ENCODE measurements at regions not wholly inside any gene's neighbourhood (a gene's known extent, or its start where the extent isn't known, plus 50 kb on each side); places are given as distances from the start of the nearest gene placed in this dataset.

DNA sequence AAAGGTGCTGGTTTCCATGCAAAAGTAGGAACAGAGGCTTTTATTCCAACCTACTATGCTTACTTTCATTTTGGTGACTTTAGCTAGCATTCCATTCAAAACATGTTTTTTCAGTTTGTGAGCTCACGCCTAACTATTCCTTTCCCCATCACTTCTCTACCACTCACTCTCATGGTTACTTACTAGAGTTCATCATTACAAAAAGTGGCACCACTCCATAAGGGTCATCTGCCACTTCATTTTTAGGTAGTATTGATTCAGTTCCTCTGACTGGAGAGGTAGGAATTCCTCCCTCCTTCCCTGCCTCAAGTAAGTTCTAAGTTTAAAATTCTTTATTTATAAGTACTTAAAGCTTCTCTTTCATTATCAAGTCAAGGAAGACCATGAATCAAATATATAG, 543.1 kb downstream of the HTR7 start:
- H3K27me3 Mint-ChIP-seq, result peaks cover 3% of the 10 kb centered on the region
- no peaks in the 10 kb centered on the region for H3K36me3 Mint-ChIP-seq (ENCODE audit: low read depth)
- no peak overlapping the region for H3K4me3 Mint-ChIP-seq
- no peak for DNase-seq
- peaks cover 2% of the 10 kb centered on the region for H3K9me3 Mint-ChIP-seq
- no peak overlapping the region for H3K27ac Mint-ChIP-seq
- H3K4me1 Mint-ChIP-seq (ENCODE audit: low read depth), result peaks cover 5% of the 10 kb centered on the region

DNA sequence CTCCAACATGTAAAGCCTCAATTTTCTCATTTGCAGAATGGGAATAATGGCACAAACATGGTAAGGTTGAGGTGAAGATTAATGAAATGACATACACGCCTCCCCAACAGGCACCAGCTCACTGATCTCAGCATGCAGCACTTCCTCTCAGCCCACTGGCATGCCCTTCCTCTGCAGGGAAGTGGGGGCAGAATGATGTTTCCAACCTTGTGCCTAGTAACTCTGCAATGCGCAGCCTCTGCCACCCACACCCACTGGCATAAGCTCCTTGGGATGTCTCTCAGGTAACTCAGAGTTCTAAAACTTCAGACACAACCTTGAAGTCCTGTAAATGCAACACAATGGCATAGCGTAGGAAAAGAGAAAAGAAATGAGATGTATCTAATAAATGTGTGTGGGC, 540.7 kb downstream of the HTR7 start:
- Mint-ChIP-seq H3K4me1 (ENCODE audit: low read depth) (peaks cover 5% of the 10 kb centered on the region), H3K4me3 (no peak overlapping the region), H3K9me3 (peaks cover 2% of the 10 kb centered on the region), H3K36me3 (ENCODE audit: low read depth) (no peaks in the 10 kb centered on the region), H3K27ac (no peak overlapping the region), H3K27me3 (peaks cover 3% of the 10 kb centered on the region)
- no peak for DNase-seq

DNA sequence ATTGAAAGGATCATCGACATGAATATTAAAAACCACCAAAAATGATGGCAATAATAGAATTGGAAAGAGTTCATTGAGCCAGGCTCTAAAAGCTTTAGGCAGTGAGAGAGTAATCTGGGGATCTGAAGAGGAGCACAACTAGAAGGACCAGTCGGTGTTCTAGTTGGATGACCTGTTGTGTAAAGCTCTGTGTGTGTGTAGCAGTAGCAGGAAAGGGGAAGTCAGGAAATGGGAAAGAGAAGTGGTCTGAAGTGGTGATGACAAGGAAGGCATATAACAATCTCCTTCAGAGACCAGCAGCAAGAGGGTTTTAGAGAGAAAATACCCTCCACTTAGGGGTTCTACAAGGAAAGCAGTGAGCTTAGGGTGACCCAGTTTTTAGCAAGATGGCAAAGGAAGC, 539.2 kb downstream of the HTR7 start:
- H3K36me3 Mint-ChIP-seq (ENCODE audit: low read depth), result no peaks in the 10 kb centered on the region
- H3K9me3 Mint-ChIP-seq, result no peaks in the 10 kb centered on the region
- no peak overlapping the region for H3K27ac Mint-ChIP-seq
- peaks cover 5% of the 10 kb centered on the region for H3K4me1 Mint-ChIP-seq (ENCODE audit: low read depth)
- no peak for DNase-seq
- H3K4me3 Mint-ChIP-seq, result no peak overlapping the region
- peaks cover 3% of the 10 kb centered on the region for H3K27me3 Mint-ChIP-seq

DNA sequence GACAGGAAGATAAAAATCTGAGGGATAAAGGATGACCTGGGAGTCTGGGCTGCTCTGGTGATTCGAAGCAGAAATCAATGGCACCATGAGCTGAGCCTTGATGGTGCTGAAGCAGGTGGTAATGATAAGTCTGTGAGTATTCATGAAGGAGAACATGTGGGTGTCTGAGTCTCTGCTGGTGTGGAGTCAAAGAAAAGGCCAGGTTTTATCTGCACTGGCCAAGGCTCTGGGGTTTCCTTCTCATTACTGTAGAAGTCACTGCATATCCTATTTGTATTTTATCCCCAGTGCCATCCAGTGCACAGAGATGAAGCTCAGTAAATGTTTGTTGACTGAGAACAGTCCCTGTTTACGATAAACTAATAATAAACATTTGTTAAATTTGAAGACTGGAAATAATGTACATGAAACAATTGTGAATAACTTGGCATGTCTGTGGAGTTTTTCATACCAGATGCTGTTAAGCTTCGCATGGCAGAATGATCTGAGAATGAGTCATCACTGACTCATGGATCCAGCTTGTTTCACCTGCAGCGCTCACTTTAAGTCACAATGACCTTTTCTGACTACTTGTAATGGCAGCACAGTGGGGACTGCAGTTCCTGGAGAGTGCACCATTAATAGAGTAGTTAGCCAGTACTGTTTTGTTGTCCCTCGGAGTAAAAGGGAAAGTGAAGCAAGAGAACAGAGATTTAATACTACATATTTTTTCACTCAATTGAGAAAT, 538.5 kb downstream of the HTR7 start:
- no peak overlapping the region for H3K4me3 Mint-ChIP-seq
- no peaks in the 10 kb centered on the region for H3K36me3 Mint-ChIP-seq (ENCODE audit: low read depth)
- peaks cover 3% of the 10 kb centered on the region for H3K27me3 Mint-ChIP-seq
- H3K9me3 Mint-ChIP-seq, result no peaks in the 10 kb centered on the region
- DNase-seq, result no peak
- peaks cover 5% of the 10 kb centered on the region for H3K4me1 Mint-ChIP-seq (ENCODE audit: low read depth)
- peak overlapping the region; percentile 6 for H3K27ac Mint-ChIP-seq

DNA sequence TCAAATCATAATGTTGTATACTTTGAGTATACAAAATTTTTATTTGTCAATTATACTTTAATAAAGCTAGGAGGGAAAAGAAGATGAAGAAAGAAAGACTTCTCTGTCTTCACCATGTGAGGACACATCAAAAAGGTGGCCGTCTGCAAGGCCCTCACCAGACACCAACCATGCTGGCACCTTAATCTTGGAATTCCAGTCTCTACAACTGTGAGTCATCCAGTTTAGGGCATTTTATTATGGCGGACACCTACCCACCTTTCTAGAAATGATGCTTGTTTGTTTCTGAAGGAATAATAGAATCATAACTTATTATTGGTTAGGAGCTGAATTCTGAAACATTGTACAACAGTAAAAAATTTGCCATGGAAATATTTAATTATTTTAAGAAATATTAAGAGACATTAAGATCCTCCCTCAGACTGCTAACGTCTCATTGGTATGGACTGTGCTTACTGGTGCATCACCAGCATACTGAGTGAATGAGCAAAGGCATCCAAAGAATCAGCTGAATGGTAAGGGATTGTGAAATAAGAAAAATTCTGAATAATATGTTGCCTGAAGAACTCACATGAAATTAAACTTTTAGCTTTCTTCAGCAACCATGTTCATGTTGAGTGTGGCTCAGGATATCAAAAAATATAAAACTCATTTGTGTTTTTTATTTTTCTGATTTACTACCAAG, 536.6 kb downstream of the HTR7 start:
- Mint-ChIP-seq H3K9me3 (no peaks in the 10 kb centered on the region), H3K27ac (no peak overlapping the region), H3K4me3 (no peak overlapping the region), H3K27me3 (peaks cover 3% of the 10 kb centered on the region), H3K4me1 (ENCODE audit: low read depth) (peaks cover 5% of the 10 kb centered on the region), H3K36me3 (ENCODE audit: low read depth) (no peaks in the 10 kb centered on the region)
- no peak for DNase-seq

DNA sequence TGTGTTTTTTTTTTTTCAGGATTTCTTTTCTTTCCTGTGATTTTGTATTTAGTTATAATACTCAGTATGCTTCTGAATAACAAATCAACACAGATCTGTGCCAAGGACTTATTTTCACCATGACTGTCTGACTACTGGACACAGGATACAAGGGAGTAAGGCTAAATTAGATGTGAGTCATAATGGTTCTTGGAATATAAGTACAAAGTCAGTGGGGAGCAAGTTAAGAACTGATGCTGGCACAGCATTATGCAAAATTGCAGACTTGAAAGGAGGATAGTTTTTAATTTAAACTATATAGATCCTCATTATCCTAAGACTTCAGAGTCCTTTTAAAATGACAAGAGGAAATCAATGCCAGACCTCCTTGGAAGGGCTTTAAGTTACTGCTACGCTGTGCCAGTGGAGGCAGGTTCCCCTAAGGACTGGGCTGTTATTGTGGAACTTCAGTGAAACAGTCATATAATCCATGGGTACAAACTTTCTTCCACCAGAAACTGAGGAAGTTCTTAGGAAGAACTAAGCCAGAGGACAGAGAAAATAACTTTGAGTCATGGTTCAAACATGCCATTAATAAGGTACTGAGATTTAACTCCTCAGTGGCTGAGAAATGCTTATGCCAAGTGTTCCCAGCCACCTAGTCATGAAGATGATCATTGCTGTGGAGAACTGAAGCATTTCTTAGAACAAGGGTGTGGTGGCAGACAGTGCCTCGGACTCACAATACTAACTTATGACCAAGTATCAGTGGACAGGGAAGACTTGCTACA, 531.2 kb downstream of the HTR7 start:
- H3K27me3 Mint-ChIP-seq, result no peaks in the 10 kb centered on the region
- no peaks in the 10 kb centered on the region for H3K9me3 Mint-ChIP-seq
- no peaks in the 10 kb centered on the region for H3K36me3 Mint-ChIP-seq (ENCODE audit: low read depth)
- no peaks in the 10 kb centered on the region for H3K4me1 Mint-ChIP-seq (ENCODE audit: low read depth)
- H3K27ac Mint-ChIP-seq, result no peak overlapping the region
- H3K4me3 Mint-ChIP-seq, result no peak overlapping the region
- no peak for DNase-seq

DNA sequence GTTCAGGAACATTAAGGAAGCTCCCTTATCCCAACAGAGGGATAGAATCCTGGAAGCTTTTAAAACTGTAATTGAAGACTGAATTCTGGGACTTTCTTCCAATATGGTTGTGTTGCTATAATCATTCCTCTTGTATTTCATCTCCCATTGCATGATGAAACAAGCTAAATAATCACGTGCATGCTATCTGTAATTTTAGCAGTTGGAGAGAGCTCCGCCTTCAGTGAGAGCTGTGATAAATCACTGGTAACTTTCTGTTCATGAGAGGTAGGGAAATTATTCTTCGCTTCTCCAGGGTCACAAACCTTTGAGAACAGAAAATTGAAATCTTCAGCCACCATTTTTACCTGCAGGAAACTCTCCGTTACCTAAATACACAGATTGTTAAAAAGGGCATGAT, 530.2 kb downstream of the HTR7 start:
- Mint-ChIP-seq H3K36me3 (ENCODE audit: low read depth) (no peaks in the 10 kb centered on the region), H3K4me1 (ENCODE audit: low read depth) (no peaks in the 10 kb centered on the region), H3K4me3 (no peak overlapping the region), H3K9me3 (no peaks in the 10 kb centered on the region), H3K27me3 (no peaks in the 10 kb centered on the region), H3K27ac (no peak overlapping the region)
- DNase-seq, result no peak

DNA sequence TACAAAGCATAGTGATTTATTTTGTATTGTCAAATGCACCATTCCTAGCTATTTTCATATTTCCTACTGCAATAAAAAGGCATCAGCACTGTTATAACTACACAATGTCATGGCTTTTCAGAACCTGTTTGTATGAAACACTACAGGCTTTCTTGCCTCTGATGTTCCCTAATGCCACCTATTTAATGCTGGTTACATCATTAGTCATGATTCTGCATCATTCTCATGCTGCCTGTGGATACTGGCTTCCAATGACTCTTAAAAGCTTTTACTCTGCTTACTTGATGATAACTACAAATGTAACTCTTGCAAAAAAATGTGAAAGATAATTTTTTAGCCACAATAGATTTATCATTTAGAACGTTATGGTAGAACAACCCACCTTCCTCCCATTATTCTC, 529.4 kb downstream of the HTR7 start:
- Mint-ChIP-seq H3K36me3 (ENCODE audit: low read depth) (no peaks in the 10 kb centered on the region), H3K27me3 (no peaks in the 10 kb centered on the region), H3K4me1 (ENCODE audit: low read depth) (no peaks in the 10 kb centered on the region), H3K9me3 (no peaks in the 10 kb centered on the region), H3K4me3 (no peak overlapping the region), H3K27ac (no peak overlapping the region)
- DNase-seq, result no peak

DNA sequence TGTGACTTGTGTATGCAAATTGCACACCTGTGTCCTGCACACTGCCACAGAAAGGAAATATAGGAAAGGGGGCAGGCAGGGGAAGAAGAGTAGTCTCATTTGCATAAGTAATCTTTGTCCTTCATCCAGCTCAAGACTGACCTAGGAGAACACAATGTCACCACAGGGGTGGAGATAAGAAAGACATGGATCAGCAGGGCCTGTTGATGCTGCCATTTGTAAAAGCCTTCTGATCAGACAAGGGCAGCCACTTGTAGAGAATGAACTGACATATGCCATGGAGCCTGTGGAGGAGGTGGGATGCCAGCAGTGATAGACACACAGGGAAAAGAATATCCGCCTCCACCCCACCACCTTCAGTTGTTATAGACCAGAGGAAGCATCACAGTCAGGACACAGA, 528.9 kb downstream of the HTR7 start:
- H3K36me3 Mint-ChIP-seq (ENCODE audit: low read depth), result no peaks in the 10 kb centered on the region
- H3K4me3 Mint-ChIP-seq, result no peak overlapping the region
- no peaks in the 10 kb centered on the region for H3K9me3 Mint-ChIP-seq
- no peaks in the 10 kb centered on the region for H3K27me3 Mint-ChIP-seq
- H3K4me1 Mint-ChIP-seq (ENCODE audit: low read depth), result no peaks in the 10 kb centered on the region
- no peak overlapping the region for H3K27ac Mint-ChIP-seq
- DNase-seq, result no peak

DNA sequence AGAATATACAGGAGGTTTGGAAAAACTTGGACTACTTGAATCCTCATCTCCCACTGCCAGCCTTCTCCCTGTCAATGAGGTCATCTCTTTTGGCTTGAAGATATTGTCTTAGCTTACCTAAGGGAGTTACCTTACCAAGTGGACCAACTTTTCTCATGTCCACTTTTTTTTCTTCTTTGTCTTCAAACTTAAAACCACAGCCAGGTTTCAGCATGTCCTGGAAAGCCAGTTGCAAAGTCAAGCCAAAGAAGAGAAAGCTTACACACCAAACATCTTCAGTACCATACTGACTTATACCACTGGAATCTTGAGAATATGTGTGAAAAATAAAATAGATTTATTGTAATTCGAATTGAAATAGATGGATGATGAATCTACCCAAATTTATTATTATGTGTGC, 520.5 kb downstream of the HTR7 start:
- no peak for DNase-seq
- Mint-ChIP-seq H3K27ac (no peak overlapping the region), H3K4me3 (no peak overlapping the region), H3K4me1 (ENCODE audit: low read depth) (no peaks in the 10 kb centered on the region), H3K27me3 (no peaks in the 10 kb centered on the region), H3K9me3 (no peaks in the 10 kb centered on the region), H3K36me3 (ENCODE audit: low read depth) (no peaks in the 10 kb centered on the region)

DNA sequence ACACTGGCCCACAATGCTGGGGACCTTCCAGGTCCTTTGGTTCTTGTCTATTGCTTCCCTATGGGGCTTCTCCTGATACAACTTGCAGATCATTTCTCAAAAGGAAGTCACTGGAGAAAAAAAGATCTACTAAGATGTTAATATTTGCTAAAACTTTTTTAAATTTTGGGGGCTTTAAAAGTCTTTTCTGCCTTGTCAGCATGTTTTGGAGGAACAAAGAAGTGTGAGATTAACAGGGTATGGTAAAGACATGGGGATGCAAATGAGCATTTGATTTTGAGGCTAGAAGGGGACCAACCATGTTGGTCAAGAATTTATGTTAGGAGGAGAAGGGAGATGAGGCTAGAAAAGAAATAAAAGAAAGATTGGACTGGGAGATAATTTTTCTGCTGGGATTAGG, 515.4 kb downstream of the HTR7 start:
- no peaks in the 10 kb centered on the region for H3K4me1 Mint-ChIP-seq (ENCODE audit: low read depth)
- H3K36me3 Mint-ChIP-seq (ENCODE audit: low read depth), result no peaks in the 10 kb centered on the region
- no peak overlapping the region for H3K4me3 Mint-ChIP-seq
- peaks cover 2% of the 10 kb centered on the region for H3K9me3 Mint-ChIP-seq
- H3K27me3 Mint-ChIP-seq, result no peaks in the 10 kb centered on the region
- DNase-seq, result no peak
- no peak overlapping the region for H3K27ac Mint-ChIP-seq

DNA sequence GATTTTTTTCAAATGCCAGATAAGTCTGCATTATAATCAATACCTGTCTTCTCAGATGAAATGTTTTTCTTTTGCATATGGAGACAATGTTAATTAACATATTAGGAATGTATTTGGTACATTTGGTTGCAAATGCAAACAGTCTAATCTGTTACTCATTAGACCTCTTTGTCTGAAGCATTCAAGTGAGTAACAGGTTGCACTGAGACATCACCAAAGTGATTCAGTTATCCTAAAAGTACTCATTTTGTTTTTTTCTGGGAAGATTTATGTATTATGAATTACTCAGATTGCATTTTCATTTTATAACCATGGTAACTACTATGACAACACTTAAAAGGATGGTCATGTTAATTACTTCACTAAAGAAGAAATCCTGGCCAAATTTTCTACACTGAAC, 513.6 kb downstream of the HTR7 start:
- H3K9me3 Mint-ChIP-seq, result peaks cover 2% of the 10 kb centered on the region
- no peaks in the 10 kb centered on the region for H3K36me3 Mint-ChIP-seq (ENCODE audit: low read depth)
- H3K4me1 Mint-ChIP-seq (ENCODE audit: low read depth), result no peaks in the 10 kb centered on the region
- H3K4me3 Mint-ChIP-seq, result no peak overlapping the region
- H3K27me3 Mint-ChIP-seq, result no peaks in the 10 kb centered on the region
- no peak for DNase-seq
- no peak overlapping the region for H3K27ac Mint-ChIP-seq

DNA sequence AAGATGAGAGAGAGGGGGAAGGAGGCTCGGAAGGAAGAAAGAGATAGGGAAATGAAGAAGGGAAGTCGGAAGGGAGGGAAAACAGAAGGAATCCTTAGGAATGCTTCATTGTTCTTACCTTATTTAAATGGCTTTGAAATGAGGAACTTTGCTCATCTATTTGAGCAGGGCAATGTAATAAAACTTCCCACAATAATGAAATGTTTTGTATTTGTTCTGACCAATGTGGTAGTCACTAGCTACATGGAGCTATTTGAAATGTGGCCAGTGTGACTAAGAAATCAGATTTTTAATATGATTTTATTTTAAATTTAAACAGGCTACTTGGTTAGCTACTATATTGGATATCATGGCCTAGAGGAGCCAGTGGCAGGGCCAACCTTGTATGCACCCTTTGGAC, 510.6 kb downstream of the HTR7 start:
- H3K36me3 Mint-ChIP-seq (ENCODE audit: low read depth), result no peaks in the 10 kb centered on the region
- no peaks in the 10 kb centered on the region for H3K4me1 Mint-ChIP-seq (ENCODE audit: low read depth)
- H3K9me3 Mint-ChIP-seq, result peaks cover 2% of the 10 kb centered on the region
- H3K27me3 Mint-ChIP-seq, result no peaks in the 10 kb centered on the region
- H3K4me3 Mint-ChIP-seq, result no peak overlapping the region
- no peak overlapping the region for H3K27ac Mint-ChIP-seq
- DNase-seq, result no peak

DNA sequence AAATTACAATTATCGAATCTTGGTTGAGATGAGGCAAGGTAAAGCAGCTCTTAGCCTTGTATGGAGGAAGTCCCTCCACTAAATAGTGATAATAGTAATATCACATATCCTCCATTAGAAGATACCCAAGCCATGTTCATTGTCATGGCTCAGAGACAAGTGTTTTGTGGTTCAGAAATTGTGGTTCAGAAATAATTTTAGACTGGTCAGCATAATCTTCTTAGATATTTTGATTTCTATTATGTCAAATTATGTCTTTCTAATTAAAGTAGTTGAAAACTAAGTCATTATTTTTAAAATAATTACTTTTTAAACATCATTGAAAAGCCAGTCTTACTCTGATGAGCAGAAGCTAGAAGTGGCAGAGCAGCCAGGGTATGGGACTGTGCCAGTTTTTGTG, 507.7 kb downstream of the HTR7 start:
- H3K4me3 Mint-ChIP-seq, result no peak overlapping the region
- no peaks in the 10 kb centered on the region for H3K27me3 Mint-ChIP-seq
- H3K9me3 Mint-ChIP-seq, result no peaks in the 10 kb centered on the region
- DNase-seq, result no peak
- no peaks in the 10 kb centered on the region for H3K36me3 Mint-ChIP-seq (ENCODE audit: low read depth)
- no peak overlapping the region for H3K27ac Mint-ChIP-seq
- H3K4me1 Mint-ChIP-seq (ENCODE audit: low read depth), result no peaks in the 10 kb centered on the region

DNA sequence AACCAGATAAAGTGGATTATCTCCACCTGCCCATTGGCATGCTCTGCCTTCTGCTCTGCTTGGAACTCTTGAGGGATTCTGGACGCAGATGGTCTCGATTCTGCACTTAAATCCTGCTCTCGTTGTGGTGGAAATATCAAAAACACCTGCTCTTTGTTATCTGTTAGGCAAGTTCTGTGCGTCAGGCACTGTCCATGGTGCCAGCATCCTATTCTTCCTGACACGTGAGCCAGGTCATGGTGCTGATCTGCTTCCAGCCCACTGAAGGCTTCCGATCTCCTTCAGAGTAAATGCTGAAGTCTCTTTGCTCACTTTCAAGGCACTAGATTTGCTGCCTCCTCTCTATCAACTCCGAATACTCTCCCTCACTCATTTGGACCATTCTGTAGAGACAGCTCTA, 505.6 kb downstream of the HTR7 start:
- Mint-ChIP-seq H3K27me3 (no peaks in the 10 kb centered on the region), H3K9me3 (no peaks in the 10 kb centered on the region), H3K27ac (no peak overlapping the region), H3K36me3 (ENCODE audit: low read depth) (no peaks in the 10 kb centered on the region), H3K4me1 (ENCODE audit: low read depth) (no peaks in the 10 kb centered on the region), H3K4me3 (no peak overlapping the region)
- DNase-seq, result no peak

Measured in activated T-cell treated with anti-CD3 and anti-CD28 coated beads, Interleukin-2, amount 50 U/mL, for 24 hours (primary cell).